ENCODE measurements at regions not wholly inside any gene's neighbourhood (a gene's known extent, or its start where the extent isn't known, plus 50 kb on each side); places are given as distances from the start of the nearest gene placed in this dataset.

DNA sequence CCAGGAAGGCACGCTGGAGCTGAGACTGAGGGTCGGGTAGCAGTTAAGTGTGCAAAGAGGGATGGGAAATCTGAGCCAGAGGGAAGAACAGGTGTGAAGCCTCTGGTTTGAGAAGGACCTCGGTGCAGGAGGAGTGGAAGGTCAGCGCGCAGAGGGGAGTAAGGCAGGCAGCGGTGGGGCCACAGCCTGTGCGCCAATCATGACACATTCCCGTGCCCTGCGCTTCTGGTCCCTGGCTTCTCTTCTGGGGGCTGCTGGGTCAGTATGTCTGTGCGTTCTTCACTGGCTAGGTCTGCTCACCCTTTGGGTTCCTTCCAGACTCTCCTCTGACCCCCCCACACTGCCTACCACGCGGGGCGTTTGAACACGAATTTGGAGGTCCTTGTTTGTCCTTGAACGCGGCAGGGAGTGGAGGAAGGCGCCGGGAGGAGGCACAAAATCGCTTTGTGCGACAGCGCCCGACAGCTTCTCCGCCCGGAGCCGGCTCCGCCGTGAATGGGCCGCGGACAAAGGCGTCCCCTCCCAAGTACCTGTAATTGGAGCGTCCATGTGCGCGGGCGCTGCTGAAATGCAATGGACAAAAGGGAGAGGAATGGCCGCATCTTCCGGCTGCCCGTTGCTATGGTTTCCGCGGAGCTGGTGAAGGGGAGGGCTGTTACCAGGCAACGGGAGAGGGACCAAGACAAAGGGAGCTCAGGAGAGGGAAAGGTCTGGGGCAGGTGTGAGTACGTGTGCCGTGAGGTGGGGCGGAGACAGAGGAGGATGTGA is 207.2 kb upstream of the SRRM4 start:
- DNase-seq, result no peak

- no peak for DNase-seq
Observed at GRCh38 chr12:118777504-118777903, 203.8 kb upstream of the SRRM4 start.

GRCh38 chr12:118778077-118778476 is 203.3 kb upstream of the SRRM4 start:
- no peak for DNase-seq

DNA sequence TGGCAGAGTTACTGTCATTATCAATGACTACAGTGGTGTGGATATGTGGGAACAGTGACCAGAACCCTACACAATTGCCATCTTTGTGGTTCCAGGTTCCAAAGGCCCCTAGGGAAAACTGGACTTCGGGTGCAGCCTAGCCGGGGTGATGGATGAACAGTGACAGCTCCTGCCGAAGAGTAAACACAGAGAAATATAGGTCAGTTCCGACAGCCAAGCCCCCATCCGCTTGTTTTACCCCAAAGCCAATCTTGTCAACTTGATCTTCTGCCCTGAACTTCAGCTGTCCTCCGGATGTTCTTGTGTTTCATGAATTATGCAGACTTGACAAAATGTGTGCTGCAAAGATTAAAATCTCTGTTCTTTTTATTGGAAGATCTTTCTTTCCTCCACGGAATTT is 200.4 kb upstream of the SRRM4 start:
- no peak for DNase-seq

GRCh38 chr12:118781692-118782091 is 199.6 kb upstream of the SRRM4 start:
- DNase-seq, result no peak

DNA sequence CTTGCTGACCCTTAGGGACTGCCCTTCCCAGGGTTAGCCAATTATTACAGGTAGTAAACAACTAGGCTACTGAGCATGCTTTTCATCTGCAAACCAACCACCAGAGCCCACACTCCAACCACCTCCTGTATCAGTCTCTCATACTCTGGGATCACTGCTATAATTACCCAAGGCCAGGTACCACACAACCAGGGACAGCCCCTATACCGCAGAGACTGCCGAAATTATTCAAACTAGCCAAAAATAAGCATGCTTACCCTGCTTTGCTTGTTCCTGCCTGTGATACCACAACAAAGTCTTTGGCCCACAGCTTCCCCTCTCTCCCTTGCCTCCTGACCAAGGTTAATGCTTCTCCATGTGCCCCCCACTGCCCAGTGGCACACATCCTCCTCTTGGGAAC is 197.6 kb upstream of the SRRM4 start:
- no peak for DNase-seq

GRCh38 chr12:118790578-118790977 is 190.8 kb upstream of the SRRM4 start:
- no peak for DNase-seq

GRCh38 chr12:118813778-118814357 is 167.5 kb upstream of the SRRM4 start:
- no peak for DNase-seq

GRCh38 chr12:118816296-118816695 is 165.0 kb upstream of the SRRM4 start:
- DNase-seq, result no peak

GRCh38 chr12:118821386-118821925 is 159.9 kb upstream of the SRRM4 start:
- no peak for DNase-seq

DNA sequence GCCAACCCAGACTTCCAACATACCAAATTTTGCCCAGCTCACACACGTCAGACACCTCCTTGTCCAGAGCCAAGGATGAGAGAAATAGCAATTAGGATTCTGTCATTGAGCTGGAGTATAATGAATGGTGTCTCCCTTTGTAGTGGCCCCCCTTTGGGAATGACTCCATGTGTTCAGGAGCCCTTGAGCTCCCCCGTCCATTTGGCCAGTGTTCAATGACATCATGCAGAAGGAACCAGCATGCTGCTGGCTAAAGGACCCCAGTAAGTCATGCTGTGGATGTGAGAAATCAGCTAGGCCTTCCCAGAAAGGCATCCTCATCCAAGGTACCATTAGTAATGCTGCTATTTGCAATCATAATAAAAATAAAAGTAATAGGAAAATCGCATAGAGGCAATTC is 158.8 kb upstream of the SRRM4 start:
- DNase-seq, result no peak

DNA sequence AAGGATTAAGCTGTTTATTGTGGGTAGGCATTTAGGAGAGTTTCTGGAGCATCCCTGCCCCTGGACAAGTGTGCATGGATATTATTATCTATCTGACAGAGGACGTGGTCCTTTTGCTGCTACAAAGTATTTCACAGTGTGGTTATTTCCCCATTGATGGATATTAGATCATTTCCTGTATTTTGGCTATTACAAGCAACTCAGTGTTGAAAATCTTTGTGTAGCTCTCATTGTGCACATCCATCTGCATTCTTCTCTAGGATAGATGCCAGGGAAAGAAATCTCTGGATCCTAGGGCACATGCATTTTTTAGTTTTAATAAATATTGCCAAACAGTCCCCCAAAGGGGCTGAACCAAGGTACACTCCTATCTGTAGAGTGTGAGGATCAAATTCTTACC is 154.3 kb upstream of the SRRM4 start:
- no peak for DNase-seq

- DNase-seq, result no peak
Observed at GRCh38 chr12:118827606-118828005, 153.7 kb upstream of the SRRM4 start.

DNA sequence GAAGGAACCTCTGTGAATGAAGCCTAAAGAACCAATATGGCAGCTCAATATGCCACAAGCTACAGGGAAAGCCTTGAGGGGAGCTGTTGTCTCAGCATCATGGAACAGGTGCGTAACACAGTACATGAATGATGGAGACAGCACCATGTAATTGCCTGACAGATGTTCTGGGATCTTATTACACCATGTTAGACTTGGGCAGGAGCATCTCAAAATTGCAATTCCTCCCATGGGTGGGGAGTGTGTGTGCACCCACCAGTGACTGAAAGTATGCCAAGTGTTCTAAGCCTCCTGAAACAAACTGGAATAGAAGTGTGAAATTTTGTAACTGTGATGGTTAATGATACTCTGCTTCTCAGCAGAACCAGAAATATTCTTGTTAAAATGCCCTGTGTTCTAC is 151.0 kb upstream of the SRRM4 start:
- DNase-seq, result no peak

DNA sequence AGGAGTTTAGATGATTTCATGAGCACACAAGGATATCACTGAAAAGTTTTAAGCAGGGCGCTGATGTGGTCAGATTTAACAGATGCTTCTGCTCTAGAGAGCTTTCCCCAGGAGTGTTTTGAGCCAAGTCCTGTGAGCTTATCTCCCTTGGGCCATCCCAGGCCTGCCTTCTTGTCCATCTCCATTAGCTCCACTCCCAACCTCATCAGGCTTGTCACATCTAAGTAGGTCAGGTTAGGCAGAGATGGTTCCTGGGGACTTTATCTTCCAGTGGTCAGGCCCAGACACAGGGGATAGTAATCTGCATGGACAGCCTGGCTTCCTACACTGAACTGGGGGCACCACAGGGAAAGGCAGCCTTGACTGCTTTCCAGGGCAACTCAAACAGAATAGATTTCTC is 145.4 kb upstream of the SRRM4 start:
- no peak for DNase-seq

GRCh38 chr12:118840399-118840798 is 140.9 kb upstream of the SRRM4 start:
- peak; percentile 1 for DNase-seq

DNA sequence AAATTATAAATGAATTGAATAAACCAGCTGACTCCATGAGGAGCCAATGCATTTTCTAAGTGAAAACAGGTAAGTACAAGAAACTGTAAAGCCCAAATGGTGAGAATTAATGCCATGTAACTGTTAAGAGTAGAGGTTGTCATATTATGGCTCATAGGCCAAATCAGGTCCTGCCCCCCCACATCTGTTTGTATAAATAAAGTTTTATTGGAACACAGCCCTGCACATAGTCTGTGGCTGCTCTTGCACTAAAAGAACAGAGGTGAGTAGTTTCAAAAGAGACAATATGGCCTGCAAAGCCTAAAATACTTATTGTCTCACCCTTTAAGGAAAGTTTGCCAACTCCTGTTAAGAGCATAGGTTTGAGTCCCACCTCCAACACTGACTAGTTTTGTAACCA is 140.5 kb upstream of the SRRM4 start:
- DNase-seq, result no peak

DNA sequence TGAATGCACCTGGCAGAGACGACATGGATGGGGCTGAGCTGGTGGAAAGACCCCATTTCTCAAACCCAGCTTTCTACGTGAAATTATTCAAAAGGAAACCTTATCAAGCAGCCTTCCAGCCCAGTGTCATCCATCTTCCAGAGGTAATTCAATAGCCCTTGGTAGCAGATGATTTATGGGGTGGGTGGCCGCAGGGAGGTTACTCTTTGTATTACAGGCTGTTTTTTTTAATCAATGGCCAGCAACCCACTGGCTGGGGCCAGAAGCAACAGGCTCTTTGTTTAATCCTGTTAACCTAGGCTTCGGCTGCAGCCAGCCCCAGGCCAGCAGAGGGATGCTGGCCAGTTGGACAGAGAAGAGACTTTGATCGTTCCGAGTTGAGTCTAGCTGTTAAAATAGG is 139.8 kb upstream of the SRRM4 start:
- no peak for DNase-seq

- no peak for DNase-seq
Observed at GRCh38 chr12:118842866-118843265, 138.5 kb upstream of the SRRM4 start.

DNA sequence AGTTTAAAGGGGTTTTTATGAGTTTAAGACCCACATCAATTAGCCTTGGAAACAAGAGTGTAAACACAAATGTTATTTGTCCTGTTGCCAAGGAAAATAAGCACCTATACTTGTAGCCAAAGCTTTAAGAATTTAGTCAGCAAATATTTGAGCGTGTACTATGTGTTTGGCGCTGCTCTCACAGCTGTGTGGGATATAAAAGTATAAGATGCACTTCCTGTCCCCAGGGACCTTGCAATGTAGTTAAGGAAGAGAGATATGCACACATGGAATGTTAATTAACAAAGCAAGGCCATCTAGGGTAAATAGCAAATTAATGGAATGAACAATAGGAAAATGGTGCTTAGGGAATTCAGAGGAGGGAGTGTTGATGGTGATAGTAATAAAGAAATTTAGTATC is 134.9 kb upstream of the SRRM4 start:
- DNase-seq, result no peak

DNA sequence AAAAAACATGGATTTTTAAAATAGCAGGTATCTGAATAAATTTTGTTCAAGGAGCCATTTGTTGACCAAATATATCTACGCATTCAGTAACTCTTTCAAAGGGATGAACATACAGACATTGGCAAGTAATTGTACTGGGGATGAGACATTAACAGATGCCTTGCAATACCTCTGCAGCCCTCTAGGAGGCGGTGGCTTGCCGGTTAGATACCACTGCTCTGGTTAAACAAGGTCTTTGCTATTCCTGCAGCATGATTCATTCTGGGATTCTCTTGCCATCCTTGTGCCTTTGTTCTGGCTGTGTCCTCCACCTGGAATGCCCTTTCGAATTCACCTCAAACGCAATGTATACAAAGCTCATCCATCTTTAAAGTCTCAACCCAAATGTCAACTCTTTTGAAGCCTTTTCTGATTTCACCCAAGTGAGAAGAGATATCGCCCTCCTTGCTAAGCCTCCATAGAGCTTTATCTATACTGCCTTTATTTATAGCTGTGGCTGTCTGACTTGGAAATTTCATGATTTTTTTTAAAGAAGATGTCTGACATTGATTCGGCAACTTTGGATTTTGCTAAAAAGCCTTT is 131.0 kb upstream of the SRRM4 start:
- DNase-seq, result peak; percentile 35

GRCh38 chr12:118851891-118852290 is 129.4 kb upstream of the SRRM4 start:
- no peak for DNase-seq

DNA sequence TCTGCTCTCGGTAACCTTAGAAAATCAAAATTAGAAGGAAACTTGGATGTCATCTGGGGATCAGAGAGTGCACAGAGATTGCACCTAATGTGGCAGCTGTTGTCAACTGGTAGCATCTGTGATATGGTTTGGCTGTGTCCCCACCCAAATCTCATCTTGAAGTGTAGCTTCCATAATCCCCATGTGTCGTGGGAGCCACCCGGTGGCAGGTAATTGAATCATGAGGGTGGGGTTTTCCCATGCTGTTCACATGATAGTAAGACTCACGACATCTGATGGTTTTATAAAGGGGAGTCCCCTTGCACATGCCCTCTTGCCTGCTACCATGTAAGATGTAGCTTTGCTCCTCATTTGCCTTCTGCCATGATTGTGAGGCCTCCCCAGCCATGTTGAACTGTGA is 127.7 kb upstream of the SRRM4 start:
- peak; percentile 6 for DNase-seq

GRCh38 chr12:118855858-118856257 is 125.5 kb upstream of the SRRM4 start:
- DNase-seq, result no peak
